ENCODE measurements at regions not wholly inside any gene's neighbourhood (a gene's known extent, or its start where the extent isn't known, plus 50 kb on each side); places are given as distances from the start of the nearest gene placed in this dataset.
"Not testable (repeated sequence)": the region's sequence is repeated elsewhere in the genome, so short reads cannot be mapped to it uniquely, and the experiment has no call there.

- no peak for DNase-seq (ENCODE audit: low read depth in 1 of 2, low spot score in 1 of 2)
- in situ Hi-C loops (cut with HindIII; ENCODE audit: low pct_unique_long_range_greater_than_20kb, low sequenced_read_pairs), result no loop called here
- TF ChIP-seq JUND (IDR thresholded peaks at IDR 0.05; ENCODE audit: low read depth), result no peak
Observed at GRCh38 chr5:102624405-102624804, 125.6 kb upstream of the SLCO6A1 start.

GRCh38 chr5:102625468-102625867 is 126.7 kb upstream of the SLCO6A1 start:
- DNase-seq (ENCODE audit: low read depth in 1 of 2, low spot score in 1 of 2), result no peak
- in situ Hi-C loops (cut with HindIII; ENCODE audit: low pct_unique_long_range_greater_than_20kb, low sequenced_read_pairs), result no loop called here
- TF ChIP-seq JUND (IDR thresholded peaks at IDR 0.05; ENCODE audit: low read depth), result no peak

GRCh38 chr5:102625928-102626327 is 127.1 kb upstream of the SLCO6A1 start:
- in situ Hi-C loops (cut with HindIII; ENCODE audit: low pct_unique_long_range_greater_than_20kb, low sequenced_read_pairs), result no loop called here
- no peak for DNase-seq (ENCODE audit: low read depth in 1 of 2, low spot score in 1 of 2)
- TF ChIP-seq JUND (IDR thresholded peaks at IDR 0.05; ENCODE audit: low read depth), result no peak

GRCh38 chr5:102627315-102627714 is 127.8 kb upstream of the PAM start:
- TF ChIP-seq JUND (IDR thresholded peaks at IDR 0.05; ENCODE audit: low read depth), result no peak
- DNase-seq (ENCODE audit: low read depth in 1 of 2, low spot score in 1 of 2), result no peak
- in situ Hi-C loops (cut with HindIII; ENCODE audit: low pct_unique_long_range_greater_than_20kb, low sequenced_read_pairs), result no loop called here

- in situ Hi-C loops (cut with HindIII; ENCODE audit: low pct_unique_long_range_greater_than_20kb, low sequenced_read_pairs), result no loop called here
- DNase-seq (ENCODE audit: low read depth in 1 of 2, low spot score in 1 of 2), result peak in 1 of 2 experiments; percentile 36
- TF ChIP-seq JUND (IDR thresholded peaks at IDR 0.05; ENCODE audit: low read depth), result no peak
Observed at GRCh38 chr5:102628441-102629175, 126.5 kb upstream of the PAM start.

GRCh38 chr5:102629827-102630605 is 125.1 kb upstream of the PAM start:
- DNase-seq (ENCODE audit: low read depth in 1 of 2, low spot score in 1 of 2), result no peak
- no peak for TF ChIP-seq JUND (IDR thresholded peaks at IDR 0.05; ENCODE audit: low read depth)
- in situ Hi-C loops (cut with HindIII; ENCODE audit: low pct_unique_long_range_greater_than_20kb, low sequenced_read_pairs), result no loop called here

GRCh38 chr5:102635399-102635798 is 119.7 kb upstream of the PAM start:
- in situ Hi-C loops (cut with HindIII; ENCODE audit: low pct_unique_long_range_greater_than_20kb, low sequenced_read_pairs), result not testable (repeated sequence)

GRCh38 chr5:102638316-102638715 is 116.8 kb upstream of the PAM start:
- DNase-seq (ENCODE audit: low read depth in 1 of 2, low spot score in 1 of 2), result no peak
- no peak for TF ChIP-seq JUND (IDR thresholded peaks at IDR 0.05; ENCODE audit: low read depth)
- in situ Hi-C loops (cut with HindIII; ENCODE audit: low pct_unique_long_range_greater_than_20kb, low sequenced_read_pairs), result no loop called here

More at GRCh38 chr5:102635399-102635798, 119.7 kb upstream of the PAM start:
- not testable (repeated sequence) for DNase-seq (ENCODE audit: low read depth in 1 of 2, low spot score in 1 of 2)

- TF ChIP-seq JUND (IDR thresholded peaks at IDR 0.05; ENCODE audit: low read depth), result no peak
- DNase-seq (ENCODE audit: low read depth in 1 of 2, low spot score in 1 of 2), result peak in 1 of 2 experiments; percentile 13
- in situ Hi-C loops (cut with HindIII; ENCODE audit: low pct_unique_long_range_greater_than_20kb, low sequenced_read_pairs), result no loop called here
Observed at GRCh38 chr5:102638912-102639652, 116.0 kb upstream of the PAM start.

GRCh38 chr5:102649731-102650130 is 105.4 kb upstream of the PAM start:
- no peak for TF ChIP-seq JUND (IDR thresholded peaks at IDR 0.05; ENCODE audit: low read depth)
- in situ Hi-C loops (cut with HindIII; ENCODE audit: low pct_unique_long_range_greater_than_20kb, low sequenced_read_pairs), result no loop called here
- no peak for DNase-seq (ENCODE audit: low read depth in 1 of 2, low spot score in 1 of 2)

- DNase-seq (ENCODE audit: low read depth in 1 of 2, low spot score in 1 of 2), result no peak
- in situ Hi-C loops (cut with HindIII; ENCODE audit: low pct_unique_long_range_greater_than_20kb, low sequenced_read_pairs), result no loop called here
- no peak for TF ChIP-seq JUND (IDR thresholded peaks at IDR 0.05; ENCODE audit: low read depth)
Observed at GRCh38 chr5:102651466-102651865, 103.6 kb upstream of the PAM start.

GRCh38 chr5:102654559-102655349 is 100.4 kb upstream of the PAM start:
- no peak for TF ChIP-seq JUND (IDR thresholded peaks at IDR 0.05; ENCODE audit: low read depth)
- no peak for DNase-seq (ENCODE audit: low read depth in 1 of 2, low spot score in 1 of 2)
- in situ Hi-C loops (cut with HindIII; ENCODE audit: low pct_unique_long_range_greater_than_20kb, low sequenced_read_pairs), result no loop called here
